Hematopoietic multipotent progenitor cell (in vitro differentiated cells): ENCODE measurements at regions not wholly inside any gene's neighbourhood (a gene's known extent, or its start where the extent isn't known, plus 50 kb on each side); places are given as distances from the start of the nearest gene placed in this dataset.

Source experiments
- DNase-seq, 3 donors: peaks; one replicate each; pipeline ENCODE4 v3.0.0-alpha.2; 2011 to 2015; ENCODE audit warnings: low read depth in 2 of 3, low spot score in 2 of 3

GRCh38 chr1:228867108-228867950, 132.1 kb downstream of the RHOU start:
- no peak for DNase-seq

DNA sequence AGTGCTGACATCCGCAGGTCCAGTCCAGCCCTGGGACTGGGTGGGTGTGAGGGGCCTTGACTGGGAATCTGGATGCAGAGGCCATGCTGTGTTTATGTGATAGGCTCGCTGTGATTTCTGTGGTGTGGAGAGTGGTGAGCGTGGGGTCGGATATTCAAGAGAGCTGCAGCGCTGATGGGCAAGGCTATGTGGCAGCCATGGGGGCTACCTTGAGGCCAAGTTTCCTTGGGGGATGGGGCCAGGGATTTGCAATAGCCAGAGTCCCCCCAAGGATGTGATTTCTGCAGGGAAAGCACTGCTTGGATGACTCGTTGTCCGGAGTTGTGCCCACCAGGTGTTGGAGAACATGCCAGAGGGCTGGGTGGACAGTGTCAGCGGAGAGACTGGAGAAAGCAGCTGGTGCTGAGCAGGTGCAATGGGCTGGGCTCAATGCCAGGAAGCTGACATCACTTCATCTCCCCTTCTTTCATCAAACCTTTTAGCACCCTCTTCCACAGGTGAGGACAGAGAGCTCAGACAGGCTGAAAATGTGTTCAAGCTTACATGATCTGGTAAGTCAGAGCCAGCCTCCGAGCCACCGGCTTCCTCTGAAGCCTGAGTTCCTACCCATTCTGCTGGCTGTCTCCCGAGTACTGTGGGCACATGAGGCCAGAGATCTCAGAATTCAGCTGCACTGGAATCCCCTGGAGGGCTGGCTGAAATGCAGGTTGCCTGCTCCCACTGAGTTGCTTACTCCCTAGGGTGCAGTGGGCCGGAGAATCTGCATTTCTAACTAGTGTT, 132.9 kb downstream of the RHOU start:
- no peak for DNase-seq

DNA sequence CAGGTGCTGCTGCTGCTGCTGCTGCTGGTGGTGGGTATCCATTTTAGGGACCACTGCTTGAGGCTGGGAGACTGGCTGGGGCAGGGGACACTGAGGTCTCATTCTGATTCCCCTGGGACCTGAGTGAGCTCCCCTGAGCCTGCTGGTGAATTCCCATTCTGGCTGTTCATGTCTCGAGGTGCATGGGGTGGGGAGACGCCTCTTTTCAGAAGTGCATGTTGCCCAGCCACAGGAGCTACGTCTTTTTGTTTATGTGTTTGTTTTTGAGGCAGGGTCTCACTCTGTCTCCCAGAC, 133.4 kb downstream of the RHOU start:
- DNase-seq: no peak

DNA sequence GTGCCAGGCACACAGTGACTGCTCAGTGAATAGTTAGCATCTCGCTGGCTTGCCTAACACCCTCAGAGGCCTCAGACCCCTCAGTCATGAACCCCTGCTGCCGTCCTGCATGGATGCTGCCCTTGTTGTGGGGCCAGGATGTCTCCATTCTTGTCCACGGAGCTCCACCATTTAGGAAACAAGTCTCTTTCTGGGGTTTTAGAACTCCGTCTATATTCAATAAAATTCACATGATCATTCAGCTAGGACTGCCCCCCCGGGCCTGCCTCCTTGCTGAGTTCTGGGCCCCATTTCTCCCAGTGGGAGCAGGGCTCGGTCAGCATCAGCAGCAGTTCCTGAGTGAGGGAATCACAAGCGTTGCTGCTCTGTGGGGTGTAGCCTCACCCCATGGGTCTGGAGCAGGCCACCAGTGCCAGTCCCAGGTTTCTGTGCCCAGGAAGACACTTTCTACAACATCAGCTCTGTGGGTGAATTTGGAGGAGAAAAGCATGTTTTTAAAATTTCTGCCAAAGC, 134.1 kb downstream of the RHOU start:
- no peak for DNase-seq

- no peak for DNase-seq
These were observed 134.9 kb downstream of the RHOU start for GRCh38 chr1:228870041-228870713.

DNA sequence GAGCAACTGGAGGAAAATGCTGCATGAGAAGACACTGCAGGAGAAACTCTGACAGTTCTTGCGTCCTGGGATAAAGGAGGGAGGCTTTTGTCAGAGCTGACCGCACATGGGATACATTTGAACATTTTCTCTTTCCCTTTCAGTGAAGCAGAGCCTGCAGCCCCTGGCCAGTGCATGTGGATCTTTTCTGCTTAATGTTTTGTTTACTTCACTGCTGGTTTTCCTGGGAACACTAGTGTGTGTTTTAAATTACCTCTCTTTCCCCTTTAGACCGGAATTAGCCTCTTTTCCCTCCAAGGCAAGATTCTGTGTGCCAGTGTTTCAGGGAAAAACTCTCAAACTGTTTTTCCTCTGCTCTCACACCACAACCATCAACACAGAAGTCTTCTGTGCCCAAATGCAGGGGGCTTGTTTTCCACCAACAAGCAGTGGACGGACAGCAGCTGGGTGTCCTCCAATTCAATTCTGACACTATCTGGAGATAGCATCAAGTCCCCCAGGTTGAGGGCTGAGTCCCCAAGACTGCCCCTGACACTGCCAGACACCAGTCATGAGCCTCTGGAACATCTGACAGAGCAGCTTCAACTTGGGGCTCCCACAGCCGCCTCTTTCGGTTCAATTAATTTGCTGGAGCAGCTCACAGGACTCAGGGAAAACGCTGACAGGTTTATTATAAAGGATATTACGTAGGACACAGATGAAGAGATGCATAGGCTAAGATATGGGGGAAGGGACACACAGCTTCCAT, 136.2 kb downstream of the RHOU start:
- no peak for DNase-seq

GRCh38 chr1:228872080-228872479, 136.8 kb downstream of the RHOU start:
- DNase-seq: no peak

DNA sequence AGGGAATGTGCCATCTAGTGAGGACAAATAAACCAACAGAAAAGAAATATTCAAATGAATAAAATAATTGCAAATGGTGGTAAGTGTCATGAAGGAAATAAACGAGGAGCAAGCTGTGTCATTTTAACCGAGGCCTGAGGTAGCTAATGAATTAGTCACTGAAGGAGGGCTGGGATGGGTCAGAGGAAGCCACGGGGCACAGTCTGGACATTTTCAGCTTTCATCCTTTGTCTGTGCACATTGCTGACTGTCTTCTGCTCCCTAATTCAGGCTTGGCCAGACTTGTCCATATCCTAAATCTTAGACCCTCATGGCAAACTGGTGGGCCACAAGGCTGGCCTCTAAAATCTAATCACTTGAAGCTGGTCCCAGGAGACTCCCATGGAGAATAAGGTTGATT, 138.4 kb downstream of the RHOU start:
- no peak for DNase-seq

DNA sequence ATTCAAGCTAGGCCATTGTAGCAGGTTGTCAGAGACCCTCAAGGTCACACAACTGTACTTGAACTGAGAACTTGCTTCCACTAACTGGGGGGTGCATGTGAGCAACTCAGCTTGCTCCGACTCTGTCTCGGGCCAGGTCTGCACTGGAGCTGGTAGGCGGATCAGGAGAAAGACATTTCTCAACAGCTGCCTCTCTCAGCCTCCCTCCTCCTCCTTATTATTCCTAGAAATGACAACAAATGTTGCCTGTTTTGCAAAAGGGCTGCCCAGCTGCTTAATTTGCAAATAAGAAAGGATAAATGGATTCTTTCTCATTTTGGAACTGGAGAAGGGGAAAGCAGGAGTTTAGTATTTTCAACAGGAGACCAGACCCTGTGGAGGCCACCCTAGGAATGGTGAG, 140.5 kb downstream of the RHOU start:
- no peak for DNase-seq

DNA sequence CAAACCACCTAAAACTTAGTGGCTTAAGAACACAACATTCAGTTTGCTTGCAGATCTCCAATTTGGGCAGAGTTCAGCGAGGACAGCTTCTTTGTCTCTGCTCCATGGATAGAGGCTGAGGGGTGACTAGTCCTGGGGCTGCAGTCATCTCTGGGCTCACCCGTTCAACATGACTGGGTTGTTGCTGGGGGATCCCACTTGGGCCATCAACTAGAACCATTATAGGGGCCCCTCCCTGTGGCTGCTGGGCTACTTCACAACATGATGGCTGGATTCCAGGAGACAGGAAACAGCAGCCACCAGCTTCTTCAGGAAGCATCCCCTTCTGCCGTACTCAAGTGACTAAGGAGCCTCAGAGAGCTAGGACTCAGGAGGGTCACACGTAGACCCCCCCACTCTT, 140.9 kb downstream of the RHOU start:
- no peak for DNase-seq

DNA sequence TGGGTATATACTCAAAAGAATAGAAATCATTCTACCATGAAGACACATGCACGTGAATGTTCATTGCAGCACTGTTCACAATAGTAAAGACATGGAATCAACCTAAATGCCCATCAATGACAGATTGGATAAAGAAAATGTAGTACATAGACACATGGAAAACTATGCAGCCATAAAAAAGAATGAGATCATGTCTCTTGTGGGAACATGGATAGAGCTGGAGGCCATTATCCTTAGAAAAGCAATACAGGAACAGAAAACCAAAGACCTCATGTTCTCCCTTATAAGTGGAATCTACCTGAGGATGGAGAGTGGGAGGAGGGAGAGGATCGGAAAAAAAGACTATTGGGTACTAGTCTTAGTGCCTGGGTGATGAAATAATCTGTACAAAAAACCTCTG, 143.9 kb downstream of the RHOU start:
- DNase-seq: no peak

- no peak for DNase-seq
These were observed 146.9 kb downstream of the RHOU start for GRCh38 chr1:228882041-228882770.

DNA sequence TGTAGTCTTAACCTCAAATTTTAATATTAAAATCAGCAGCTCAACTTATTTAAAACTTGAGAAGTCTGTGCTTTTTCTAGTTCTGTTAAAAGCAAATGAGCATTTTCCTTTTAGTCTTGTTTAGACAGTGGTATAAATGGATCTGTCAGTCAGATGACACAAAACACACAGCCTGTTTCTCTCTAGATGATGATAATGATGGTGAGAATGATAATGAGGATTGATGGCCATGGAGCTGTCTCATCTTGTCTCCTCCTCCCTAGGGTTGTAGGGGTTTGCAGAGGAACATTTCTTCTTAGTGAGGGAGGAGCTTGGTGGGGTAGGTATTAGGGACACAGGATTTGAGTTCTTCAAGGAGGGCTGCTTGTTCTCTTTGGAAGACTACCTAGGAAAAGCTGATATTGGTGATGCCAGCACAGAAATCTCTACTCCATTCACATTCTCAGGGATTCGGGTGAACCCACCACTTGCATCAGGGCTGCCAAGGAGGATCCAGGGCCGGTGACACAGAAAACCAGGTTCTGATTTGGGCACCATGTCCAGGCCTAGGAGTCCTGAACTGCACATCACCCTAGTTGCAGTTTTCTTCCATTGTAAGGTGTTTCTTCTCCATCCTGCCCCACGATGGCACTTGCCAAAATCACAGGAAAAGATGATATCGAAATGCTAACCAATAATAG, 147.6 kb downstream of the RHOU start:
- no peak for DNase-seq

GRCh38 chr1:228883535-228883934, 148.3 kb downstream of the RHOU start:
- DNase-seq: no peak

DNA sequence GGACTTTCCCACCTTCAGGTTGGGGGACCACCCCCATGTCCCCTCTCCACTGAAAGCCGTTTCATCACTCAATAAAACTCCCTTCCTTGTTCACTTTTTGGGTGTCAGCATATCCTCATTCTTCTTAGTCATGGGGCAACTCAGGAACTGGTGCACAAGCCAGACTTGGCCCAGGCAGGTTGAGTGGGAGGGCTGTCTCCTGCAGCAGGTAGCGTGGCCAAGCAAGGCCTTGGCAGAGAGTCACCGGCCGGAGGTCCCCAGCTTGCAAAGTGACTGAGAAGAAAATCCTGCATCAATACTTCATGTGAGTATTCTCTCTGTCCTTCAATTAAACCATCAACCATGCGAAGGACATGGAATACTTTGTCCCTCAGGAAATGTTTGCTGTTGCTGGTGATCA, 148.9 kb downstream of the RHOU start:
- DNase-seq: no peak

GRCh38 chr1:228884615-228885566, 149.6 kb downstream of the RHOU start:
- DNase-seq: no peak

- no peak for DNase-seq
These were observed 150.6 kb downstream of the RHOU start for GRCh38 chr1:228885845-228886244.

DNA sequence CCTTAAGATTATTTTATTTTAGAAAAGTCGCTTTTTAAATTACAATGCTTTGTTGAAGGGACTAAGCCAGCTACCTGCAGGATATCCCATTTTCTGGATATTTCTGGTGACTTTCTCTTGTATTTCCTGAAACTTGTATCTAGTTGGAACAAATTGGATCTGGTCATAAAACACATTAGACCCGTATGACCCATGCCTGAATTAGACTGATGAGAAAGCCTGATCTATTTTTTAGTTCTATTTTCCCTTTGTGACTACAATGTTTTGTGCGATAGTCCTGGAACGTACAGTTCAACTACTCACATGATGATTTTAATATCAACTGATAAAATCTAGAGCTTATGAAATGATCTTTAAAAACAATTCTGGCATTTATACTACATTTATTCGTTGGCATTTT, 151.8 kb downstream of the RHOU start:
- DNase-seq: no peak

- DNase-seq: no peak
These were observed 152.7 kb downstream of the RHOU start for GRCh38 chr1:228887960-228888359.
